ENCODE measurements at regions not wholly inside any gene's neighbourhood (a gene's known extent, or its start where the extent isn't known, plus 50 kb on each side); places are given as distances from the start of the nearest gene placed in this dataset.
A peak's percentile ranks its signal among the peaks of the same experiment; 100 is the strongest.

DNA sequence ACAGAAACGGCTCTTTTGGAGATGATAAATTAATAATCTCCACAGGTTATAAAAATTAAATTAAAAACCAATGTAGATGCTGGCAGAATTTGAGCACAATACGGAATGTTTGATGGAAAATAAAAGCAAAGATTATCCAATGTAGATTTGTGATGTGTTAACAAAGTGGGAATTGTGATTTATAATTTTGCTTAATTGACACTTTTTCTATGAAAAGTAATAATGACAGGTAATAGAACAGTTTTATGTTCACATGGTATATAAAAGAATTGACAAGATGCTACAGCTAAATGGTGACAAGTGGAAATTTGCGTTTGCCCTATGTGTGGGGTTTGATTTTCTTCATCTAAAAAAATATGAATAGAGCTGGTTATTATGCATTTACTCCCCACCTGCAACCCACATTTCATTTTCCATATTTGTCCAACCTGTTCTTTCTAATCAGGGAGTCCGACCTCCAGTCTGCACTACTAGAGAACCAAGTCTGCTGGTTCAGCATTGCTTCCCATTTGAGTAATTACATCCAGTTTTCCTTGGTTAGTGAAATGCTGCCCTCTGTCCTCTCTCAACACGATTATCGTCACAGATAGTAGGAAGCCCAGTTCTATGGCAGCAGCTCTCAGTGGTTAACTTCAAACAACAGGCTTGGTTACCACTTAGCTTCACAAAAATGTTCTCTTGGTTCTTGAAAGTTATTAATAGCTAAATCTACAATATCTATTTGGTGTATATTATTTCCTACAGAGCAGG is 61.4 kb upstream of the SLITRK1 start:
- TF ChIP-seq, protein P1, sequence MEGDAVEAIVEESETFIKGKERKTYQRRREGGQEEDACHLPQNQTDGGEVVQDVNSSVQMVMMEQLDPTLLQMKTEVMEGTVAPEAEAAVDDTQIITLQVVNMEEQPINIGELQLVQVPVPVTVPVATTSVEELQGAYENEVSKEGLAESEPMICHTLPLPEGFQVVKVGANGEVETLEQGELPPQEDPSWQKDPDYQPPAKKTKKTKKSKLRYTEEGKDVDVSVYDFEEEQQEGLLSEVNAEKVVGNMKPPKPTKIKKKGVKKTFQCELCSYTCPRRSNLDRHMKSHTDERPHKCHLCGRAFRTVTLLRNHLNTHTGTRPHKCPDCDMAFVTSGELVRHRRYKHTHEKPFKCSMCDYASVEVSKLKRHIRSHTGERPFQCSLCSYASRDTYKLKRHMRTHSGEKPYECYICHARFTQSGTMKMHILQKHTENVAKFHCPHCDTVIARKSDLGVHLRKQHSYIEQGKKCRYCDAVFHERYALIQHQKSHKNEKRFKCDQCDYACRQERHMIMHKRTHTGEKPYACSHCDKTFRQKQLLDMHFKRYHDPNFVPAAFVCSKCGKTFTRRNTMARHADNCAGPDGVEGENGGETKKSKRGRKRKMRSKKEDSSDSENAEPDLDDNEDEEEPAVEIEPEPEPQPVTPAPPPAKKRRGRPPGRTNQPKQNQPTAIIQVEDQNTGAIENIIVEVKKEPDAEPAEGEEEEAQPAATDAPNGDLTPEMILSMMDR (conservative IDR thresholded peaks at IDR 0.05; ENCODE audit: low read depth in 2 of 2): peak in 1 of 2 experiments; percentile 58; a peak in 2 of 4 replicates
- TF ChIP-seq EZH2phosphoT487 (IDR thresholded peaks at IDR 0.05; ENCODE audit: unreplicated experiment) (no peak), POLR2AphosphoS5 (IDR thresholded peaks at IDR 0.05; ENCODE audit: low read depth) (no peak), STAT1 (IDR thresholded peaks at IDR 0.05; ENCODE audit: unreplicated experiment) (no peak)
